BLaER1 treated with 17β-estradiol and CSF1 and Interleukin-3, amounts not matched to agents 10 nM and 100 nM (cell line): ENCODE measurements at regions not wholly inside any gene's neighbourhood (a gene's known extent, or its start where the extent isn't known, plus 50 kb on each side); places are given as distances from the start of the nearest gene placed in this dataset.
"Not testable (repeated sequence)": the region's sequence is repeated elsewhere in the genome, so short reads cannot be mapped to it uniquely, and the experiment has no call there.

ENCODE experiments used
- H3K27ac ChIP-seq, 11 experiments: shearing (Covaris generic); formaldehyde crosslinking; 2 replicates each; pipeline ENCODE4 v1.8.1; 2022
- H3K27me3 ChIP-seq, 11 experiments: shearing (Covaris generic); formaldehyde crosslinking; 2 replicates each; pipeline ENCODE4 v1.8.1; 2022
- H3K36me3 ChIP-seq, 11 experiments: shearing (Covaris generic); formaldehyde crosslinking; 2 replicates each; pipeline ENCODE4 v1.8.1; 2022
- H3K4me1 ChIP-seq, 10 experiments: shearing (Covaris generic); formaldehyde crosslinking; 2 replicates each; pipeline ENCODE4 v1.8.1; 2022
- H3K4me2 ChIP-seq, 11 experiments: shearing (Covaris generic); formaldehyde crosslinking; 2 replicates each; pipeline ENCODE4 v1.8.1; 2022
- H3K4me3 ChIP-seq, 10 experiments: shearing (Covaris generic); formaldehyde crosslinking; 2 replicates each; pipeline ENCODE4 v1.8.1; 2022
- H3K9ac ChIP-seq, 11 experiments: shearing (Covaris generic); formaldehyde crosslinking; 2 replicates each; pipeline ENCODE4 v1.8.1; 2022
- H3K9me3 ChIP-seq, 11 experiments: shearing (Covaris generic); formaldehyde crosslinking; replicated peaks in 1 of 11; 2 replicates each; pipeline ENCODE4 v1.8.1; 2022
- H4K20me1 ChIP-seq, 11 experiments: shearing (Covaris generic); formaldehyde crosslinking; 2 replicates each; pipeline ENCODE4 v1.8.1; 2022
- Cebpa-rat ChIP-seq, 11 experiments: shearing (Covaris generic); IDR thresholded peaks; 2 replicates each; pipeline ENCODE4 v1.8.1; 2022

DNA sequence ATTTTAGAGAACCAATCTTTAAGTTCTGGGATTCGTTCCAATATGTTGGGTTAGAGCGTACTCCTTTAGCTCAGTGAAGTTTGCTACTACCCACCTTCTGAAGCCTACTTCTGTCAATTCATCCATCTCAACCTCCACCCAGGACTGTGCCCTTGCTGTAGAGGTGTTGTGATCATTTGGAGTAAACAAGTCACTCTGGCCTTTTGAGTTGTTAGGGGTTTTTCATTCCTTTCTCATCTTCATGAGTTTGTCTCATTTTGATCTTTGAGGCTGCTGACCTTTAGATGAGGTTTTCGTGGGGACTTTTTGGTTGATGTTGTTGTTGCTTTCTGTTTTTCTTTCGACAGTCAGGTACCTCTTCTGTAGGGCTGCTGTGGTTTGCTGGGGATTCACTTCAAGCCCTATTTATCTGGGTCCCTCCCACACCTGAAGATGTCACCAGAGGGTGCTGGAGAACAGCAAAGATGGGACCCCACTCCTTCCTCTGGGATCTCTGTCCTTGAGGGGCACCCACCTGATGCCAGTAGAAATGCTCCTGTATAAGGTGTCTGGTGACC is 158.4 kb downstream of the ANKRD36B start:
- not testable (repeated sequence) for H3K9ac ChIP-seq, H3K4me1 ChIP-seq, H4K20me1 ChIP-seq, H3K4me2 ChIP-seq, H3K27ac ChIP-seq, H3K4me3 ChIP-seq, H3K9me3 ChIP-seq, H3K27me3 ChIP-seq, H3K36me3 ChIP-seq

DNA sequence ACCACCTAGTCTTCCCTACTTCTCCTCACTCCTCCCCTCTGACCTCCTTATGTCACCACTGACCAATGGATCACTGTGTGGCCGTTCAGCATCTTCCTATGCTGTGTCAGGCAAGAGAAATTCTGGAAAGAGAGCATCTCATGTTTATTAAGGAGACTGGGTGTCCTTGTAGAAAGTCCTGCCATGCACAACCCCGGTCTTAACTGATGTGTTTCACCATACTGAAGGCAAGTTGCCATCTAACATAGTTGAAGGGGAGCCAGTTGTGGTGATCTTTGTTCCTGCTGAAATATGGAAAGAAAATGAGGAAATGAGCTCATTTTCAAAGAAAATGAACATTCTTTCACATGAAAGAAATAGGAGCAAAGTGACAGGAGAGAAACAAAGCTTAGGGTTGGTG is 167.3 kb downstream of the ANKRD36B start:
- not testable (repeated sequence) for H3K9me3 ChIP-seq, H3K27me3 ChIP-seq, H3K4me3 ChIP-seq, H3K4me1 ChIP-seq, H3K36me3 ChIP-seq, H4K20me1 ChIP-seq, H3K9ac ChIP-seq, H3K27ac ChIP-seq, H3K4me2 ChIP-seq

DNA sequence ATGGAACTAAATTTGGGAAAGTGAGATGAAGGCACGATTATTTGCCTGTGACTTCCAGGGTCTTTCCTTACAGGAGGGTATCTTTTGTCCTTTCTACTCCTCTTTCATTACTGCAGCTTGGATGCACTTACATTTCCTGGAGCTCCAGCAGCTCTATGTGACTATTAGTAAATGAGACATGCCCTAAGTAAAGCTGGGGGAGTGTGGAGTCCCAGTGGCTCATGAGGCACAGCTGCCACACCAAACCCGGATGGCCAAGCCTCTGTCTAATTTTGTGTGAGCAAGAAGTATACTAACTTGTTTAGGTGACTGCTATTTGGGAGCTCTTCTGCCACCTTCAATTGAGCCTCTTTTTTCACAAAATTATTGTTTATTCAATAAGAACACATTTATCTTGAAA is 183.3 kb downstream of the ANKRD36B start:
- H3K4me2 ChIP-seq, H3K36me3 ChIP-seq, H3K9me3 ChIP-seq, H3K9ac ChIP-seq, H3K27me3 ChIP-seq, H3K27ac ChIP-seq, H3K4me3 ChIP-seq, H3K4me1 ChIP-seq, H4K20me1 ChIP-seq: not testable (repeated sequence)

DNA sequence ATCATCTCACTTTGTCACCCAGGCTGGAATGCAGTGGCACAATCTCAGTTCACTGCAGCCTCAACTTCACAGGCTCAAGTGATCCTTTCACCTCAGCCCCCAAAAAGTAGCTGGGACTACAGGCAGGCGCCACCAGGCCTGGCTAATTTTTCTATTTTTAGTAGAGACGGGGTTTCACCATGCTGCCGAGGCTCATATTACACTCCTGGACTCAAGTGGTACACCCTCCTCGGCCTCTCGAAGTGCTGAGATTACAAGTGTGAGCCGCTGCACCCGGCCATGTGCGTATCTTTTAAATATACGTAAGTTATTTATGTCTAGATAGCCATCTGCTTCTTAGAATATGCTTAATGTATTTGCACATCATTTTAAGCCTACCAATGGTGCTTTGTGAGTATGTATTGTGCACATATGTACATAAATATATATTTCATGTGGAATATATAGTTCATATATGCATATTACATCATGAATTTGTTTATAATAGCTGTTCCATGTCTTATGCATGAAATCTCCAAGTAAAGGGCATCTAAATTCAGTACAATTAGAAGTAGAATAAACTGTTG is 184.4 kb downstream of the ANKRD36B start:
- not testable (repeated sequence) for H4K20me1 ChIP-seq, H3K36me3 ChIP-seq, H3K4me2 ChIP-seq, H3K9ac ChIP-seq, H3K27ac ChIP-seq, H3K4me1 ChIP-seq, H3K27me3 ChIP-seq, H3K9me3 ChIP-seq, H3K4me3 ChIP-seq

DNA sequence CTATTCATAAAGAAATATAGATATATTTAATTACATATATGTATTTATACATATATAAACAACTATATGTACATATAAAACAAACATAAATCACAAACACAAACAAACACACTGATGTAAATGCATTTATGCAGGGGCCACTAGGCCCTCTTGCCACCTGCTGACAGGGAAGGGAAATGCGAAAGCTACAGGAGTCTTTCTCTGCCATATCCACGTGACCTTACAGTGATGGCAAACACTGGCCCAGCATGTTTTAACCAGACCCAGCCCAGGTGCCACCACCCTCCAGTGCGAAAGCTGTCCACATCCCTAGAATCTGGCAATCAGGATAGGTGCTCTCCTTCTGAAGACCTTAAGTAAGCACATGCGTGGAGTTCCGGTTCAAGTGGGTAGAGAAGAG is 187.0 kb downstream of the ANKRD36B start:
- H3K36me3 ChIP-seq = not testable (repeated sequence)

GRCh38 chr2:97395691-97396090 is 194.0 kb downstream of the ANKRD36B start:
- not testable (repeated sequence) for H3K27me3 ChIP-seq, H3K4me2 ChIP-seq, H3K4me1 ChIP-seq

More for the DNA sequence above, 187.0 kb downstream of the ANKRD36B start:
- not testable (repeated sequence) for H3K27ac ChIP-seq, H3K27me3 ChIP-seq, H3K4me1 ChIP-seq, H4K20me1 ChIP-seq, H3K9ac ChIP-seq, H3K4me2 ChIP-seq, H3K4me3 ChIP-seq, H3K9me3 ChIP-seq

DNA sequence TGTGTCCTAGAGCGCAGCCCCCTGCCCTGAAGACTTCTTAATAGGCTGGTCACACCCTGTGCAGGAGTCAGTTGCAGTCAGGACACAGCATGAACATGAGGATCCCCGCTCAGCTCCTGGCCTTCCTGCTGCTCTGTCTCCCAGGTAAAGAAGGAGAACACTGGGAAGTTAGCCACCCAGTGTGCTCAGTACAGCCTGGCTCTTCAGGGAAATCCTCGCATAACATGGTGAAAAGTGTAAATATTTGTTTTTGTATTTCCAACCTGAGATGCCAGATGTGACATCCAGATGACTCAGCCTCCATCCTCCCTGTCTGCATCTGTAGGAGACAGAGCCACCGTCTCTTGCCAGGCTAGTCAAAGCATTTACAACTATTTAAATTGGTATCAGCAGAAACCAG is 203.9 kb downstream of the ANKRD36B start:
- H3K36me3 ChIP-seq, H3K27ac ChIP-seq, H3K27me3 ChIP-seq, H3K4me3 ChIP-seq, H3K4me1 ChIP-seq, H3K9ac ChIP-seq, H4K20me1 ChIP-seq, H3K4me2 ChIP-seq, H3K9me3 ChIP-seq: not testable (repeated sequence)

More at GRCh38 chr2:97395691-97396090, 194.0 kb downstream of the ANKRD36B start:
- not testable (repeated sequence) for H3K9me3 ChIP-seq, H3K4me3 ChIP-seq, H3K36me3 ChIP-seq, H4K20me1 ChIP-seq, H3K27ac ChIP-seq, H3K9ac ChIP-seq

GRCh38 chr2:97375913-97376312 is 213.8 kb downstream of the ANKRD36B start:
- not testable (repeated sequence) for H3K9me3 ChIP-seq, H3K4me3 ChIP-seq, H3K36me3 ChIP-seq, H3K4me1 ChIP-seq, H3K9ac ChIP-seq, H4K20me1 ChIP-seq, H3K27me3 ChIP-seq, H3K4me2 ChIP-seq, H3K27ac ChIP-seq

GRCh38 chr2:97374426-97374825 is 215.3 kb downstream of the ANKRD36B start:
- H4K20me1 ChIP-seq, H3K9ac ChIP-seq, H3K27me3 ChIP-seq, H3K4me3 ChIP-seq, H3K9me3 ChIP-seq, H3K4me1 ChIP-seq, H3K4me2 ChIP-seq, H3K27ac ChIP-seq, H3K36me3 ChIP-seq: not testable (repeated sequence)

DNA sequence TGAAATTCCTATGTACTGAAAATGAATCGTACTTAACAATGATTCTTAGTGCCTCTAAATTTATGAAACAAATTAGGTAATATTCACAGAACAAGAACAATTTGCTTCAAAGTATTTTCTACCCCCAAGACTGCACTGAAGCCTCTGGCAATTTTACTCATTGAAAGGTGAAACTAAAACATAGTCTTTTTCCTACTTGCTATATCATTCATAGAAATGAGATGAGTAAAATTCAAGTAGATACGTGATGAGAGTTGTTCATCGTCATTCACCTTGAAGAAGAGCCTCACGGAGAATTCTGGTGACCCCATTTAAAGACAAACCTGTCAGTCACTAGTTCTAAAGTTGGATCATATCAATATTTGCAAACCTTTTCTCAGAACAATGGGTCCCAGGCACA is 226.5 kb downstream of the ANKRD36B start:
- H3K9me3 ChIP-seq, H3K4me1 ChIP-seq, H3K27me3 ChIP-seq, H3K4me3 ChIP-seq, H3K9ac ChIP-seq, H3K27ac ChIP-seq, H3K4me2 ChIP-seq, H4K20me1 ChIP-seq, H3K36me3 ChIP-seq: not testable (repeated sequence)

GRCh38 chr2:97359861-97360584 is 229.7 kb downstream of the ANKRD36B start:
- no peaks in the 10 kb centered on the region for H3K36me3 ChIP-seq
- H3K9ac ChIP-seq = no peak overlapping the region
- H3K4me3 ChIP-seq = no peak overlapping the region
- H3K27ac ChIP-seq = no peak overlapping the region
- TF ChIP-seq Cebpa-rat (IDR thresholded peaks at IDR 0.05) = no peak
- H3K9me3 ChIP-seq = no peaks in the 10 kb centered on the region
- peaks cover 0 to 15% (median 5%) of the 10 kb centered on the region in 10 experiments; a peak in 15 of 20 replicates for H3K4me1 ChIP-seq
- H3K27me3 ChIP-seq = no peaks in the 10 kb centered on the region
- no peaks in the 10 kb centered on the region for H4K20me1 ChIP-seq
- H3K4me2 ChIP-seq = no peak overlapping the region
